ENCODE measurements at regions not wholly inside any gene's neighbourhood (a gene's known extent, or its start where the extent isn't known, plus 50 kb on each side); places are given as distances from the start of the nearest gene placed in this dataset.
"Not testable (repeated sequence)": the region's sequence is repeated elsewhere in the genome, so short reads cannot be mapped to it uniquely, and the experiment has no call there.

DNA sequence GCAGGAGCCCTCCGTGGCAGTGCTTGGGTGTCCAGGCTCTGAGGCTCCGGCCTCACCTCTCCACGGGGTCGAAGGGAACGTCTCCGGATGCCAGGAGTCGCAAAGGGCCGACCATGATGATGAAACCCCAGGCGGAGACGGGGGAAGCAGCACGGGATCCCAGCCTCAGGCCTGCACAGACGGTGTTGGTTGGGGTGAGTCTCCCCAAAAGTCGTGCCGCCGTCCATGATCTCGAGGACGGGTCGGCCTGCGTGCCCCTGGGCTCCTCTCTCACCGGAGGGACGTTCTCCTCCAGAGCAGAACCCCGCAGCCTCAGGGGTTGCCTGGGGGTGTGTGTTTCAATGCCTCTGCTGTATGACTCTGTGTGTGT is 100.6 kb upstream of the FOXD4L5 start:
- BruUV-seq (replicated peaks); H3K27ac ChIP-seq (ENCODE audit: extremely low read length, insufficient read depth, low read length); H3K4me2 ChIP-seq (ENCODE audit: low read depth, low read length); H3K36me3 ChIP-seq (replicated peaks in 1 of 2; ENCODE audit: control insufficient read depth in 1 of 2, insufficient read depth in 2 of 2, low read length in 2 of 2); H3K9me3 ChIP-seq (ENCODE audit: low read length); FAIRE-seq; ATAC-seq; H2AFZ ChIP-seq (ENCODE audit: low read length); H3K9ac ChIP-seq (ENCODE audit: insufficient read depth, low read depth, low read length); POLR2A ChIA-PET; H3K79me2 ChIP-seq (ENCODE audit: insufficient read depth, low read length); H3K4me1 ChIP-seq (ENCODE audit: insufficient read depth, low read length); CTCF ChIA-PET (ENCODE audit: low intra/inter-chr PET ratio, low total read pairs); H3K4me3 ChIP-seq (replicated peaks in 1 of 3; ENCODE audit: insufficient read depth in 1 of 3, low read depth in 2 of 3, low read length in 3 of 3); in situ Hi-C loops (cut with HindIII; ENCODE audit: extremely low pct_ligation_motif_present, low pct_unique_long_range_greater_than_20kb); DNase-seq (ENCODE audit: low spot score); intact Hi-C loops (cut with micrococcal nuclease; ENCODE audit: unreplicated experiment); H4K20me1 ChIP-seq (ENCODE audit: insufficient read depth, low read length); H3K27me3 ChIP-seq (ENCODE audit: control insufficient read depth in 1 of 2, insufficient read depth in 2 of 2, low read length in 2 of 2): not testable (repeated sequence)
- WGBS (ENCODE audit: low lambda C conversion rate): 48% methylated on average over 5 of the region's 22 CpGs

GRCh38 chr9:65384759-65385654 is 100.0 kb upstream of the FOXD4L5 start:
- H3K9ac ChIP-seq (ENCODE audit: insufficient read depth, low read depth, low read length); H3K9me3 ChIP-seq (ENCODE audit: low read length); BruUV-seq (replicated peaks); H2AFZ ChIP-seq (ENCODE audit: low read length); DNase-seq (ENCODE audit: low spot score); H3K4me1 ChIP-seq (ENCODE audit: insufficient read depth, low read length); intact Hi-C loops (cut with micrococcal nuclease; ENCODE audit: unreplicated experiment); H3K4me3 ChIP-seq (replicated peaks in 1 of 3; ENCODE audit: insufficient read depth in 1 of 3, low read depth in 2 of 3, low read length in 3 of 3); ATAC-seq; POLR2A ChIA-PET; H3K27me3 ChIP-seq (ENCODE audit: control insufficient read depth in 1 of 2, insufficient read depth in 2 of 2, low read length in 2 of 2); H3K36me3 ChIP-seq (replicated peaks in 1 of 2; ENCODE audit: control insufficient read depth in 1 of 2, insufficient read depth in 2 of 2, low read length in 2 of 2); in situ Hi-C loops (cut with HindIII; ENCODE audit: extremely low pct_ligation_motif_present, low pct_unique_long_range_greater_than_20kb); H4K20me1 ChIP-seq (ENCODE audit: insufficient read depth, low read length); H3K79me2 ChIP-seq (ENCODE audit: insufficient read depth, low read length); FAIRE-seq; H3K27ac ChIP-seq (ENCODE audit: extremely low read length, insufficient read depth, low read length); H3K4me2 ChIP-seq (ENCODE audit: low read depth, low read length); CTCF ChIA-PET (ENCODE audit: low intra/inter-chr PET ratio, low total read pairs): not testable (repeated sequence)
- 60% methylated on average over 54 of the region's 61 CpGs for WGBS (ENCODE audit: low lambda C conversion rate)

DNA sequence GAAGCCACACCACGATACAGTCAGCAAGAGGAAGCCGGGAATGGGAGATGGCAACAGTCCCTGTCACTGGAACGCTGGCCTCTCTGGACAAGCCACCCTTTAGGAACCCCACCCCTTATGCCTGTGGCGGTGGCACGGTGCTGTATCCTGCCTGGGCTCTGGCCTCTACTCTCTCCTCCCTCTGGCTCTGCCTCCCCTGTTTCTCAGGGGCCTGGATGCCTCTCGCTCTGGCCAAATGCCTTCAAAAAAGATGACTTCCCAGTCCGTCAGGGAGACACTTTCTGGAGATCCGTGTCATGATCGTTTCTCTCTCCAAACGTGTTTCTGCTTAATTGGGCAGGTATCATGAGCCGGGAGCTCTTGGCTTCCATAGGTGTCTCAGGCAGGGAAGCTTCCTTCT is 99.1 kb upstream of the FOXD4L5 start:
- in situ Hi-C loops (cut with HindIII; ENCODE audit: extremely low pct_ligation_motif_present, low pct_unique_long_range_greater_than_20kb); DNase-seq (ENCODE audit: low spot score); H3K4me1 ChIP-seq (ENCODE audit: insufficient read depth, low read length); CTCF ChIA-PET (ENCODE audit: low intra/inter-chr PET ratio, low total read pairs); intact Hi-C loops (cut with micrococcal nuclease; ENCODE audit: unreplicated experiment); ATAC-seq; H3K36me3 ChIP-seq (replicated peaks in 1 of 2; ENCODE audit: control insufficient read depth in 1 of 2, insufficient read depth in 2 of 2, low read length in 2 of 2); H3K4me3 ChIP-seq (replicated peaks in 1 of 3; ENCODE audit: insufficient read depth in 1 of 3, low read depth in 2 of 3, low read length in 3 of 3); H2AFZ ChIP-seq (ENCODE audit: low read length); H3K79me2 ChIP-seq (ENCODE audit: insufficient read depth, low read length); BruUV-seq (replicated peaks); FAIRE-seq; H3K4me2 ChIP-seq (ENCODE audit: low read depth, low read length); H3K9me3 ChIP-seq (ENCODE audit: low read length); H3K9ac ChIP-seq (ENCODE audit: insufficient read depth, low read depth, low read length); H3K27me3 ChIP-seq (ENCODE audit: control insufficient read depth in 1 of 2, insufficient read depth in 2 of 2, low read length in 2 of 2); H3K27ac ChIP-seq (ENCODE audit: extremely low read length, insufficient read depth, low read length); H4K20me1 ChIP-seq (ENCODE audit: insufficient read depth, low read length); POLR2A ChIA-PET: not testable (repeated sequence)
- WGBS (ENCODE audit: low lambda C conversion rate): 49% methylated on average over 6 of the region's 11 CpGs

GRCh38 chr9:65383646-65384045 is 98.6 kb upstream of the FOXD4L5 start:
- H3K79me2 ChIP-seq (ENCODE audit: insufficient read depth, low read length); DNase-seq (ENCODE audit: low spot score); FAIRE-seq; H3K36me3 ChIP-seq (replicated peaks in 1 of 2; ENCODE audit: control insufficient read depth in 1 of 2, insufficient read depth in 2 of 2, low read length in 2 of 2); H3K4me1 ChIP-seq (ENCODE audit: insufficient read depth, low read length); H2AFZ ChIP-seq (ENCODE audit: low read length); H3K27ac ChIP-seq (ENCODE audit: extremely low read length, insufficient read depth, low read length); intact Hi-C loops (cut with micrococcal nuclease; ENCODE audit: unreplicated experiment); in situ Hi-C loops (cut with HindIII; ENCODE audit: extremely low pct_ligation_motif_present, low pct_unique_long_range_greater_than_20kb); POLR2A ChIA-PET; H3K9me3 ChIP-seq (ENCODE audit: low read length); H3K9ac ChIP-seq (ENCODE audit: insufficient read depth, low read depth, low read length); CTCF ChIA-PET (ENCODE audit: low intra/inter-chr PET ratio, low total read pairs); H3K4me3 ChIP-seq (replicated peaks in 1 of 3; ENCODE audit: insufficient read depth in 1 of 3, low read depth in 2 of 3, low read length in 3 of 3); ATAC-seq; H3K27me3 ChIP-seq (ENCODE audit: control insufficient read depth in 1 of 2, insufficient read depth in 2 of 2, low read length in 2 of 2); H4K20me1 ChIP-seq (ENCODE audit: insufficient read depth, low read length); BruUV-seq (replicated peaks); H3K4me2 ChIP-seq (ENCODE audit: low read depth, low read length): not testable (repeated sequence)
- 71% methylated on average over 19 of the region's 20 CpGs for WGBS (ENCODE audit: low lambda C conversion rate)

All from HepG2 (cell line).